ENCODE measurements at regions not wholly inside any gene's neighbourhood (a gene's known extent, or its start where the extent isn't known, plus 50 kb on each side); places are given as distances from the start of the nearest gene placed in this dataset.

DNA sequence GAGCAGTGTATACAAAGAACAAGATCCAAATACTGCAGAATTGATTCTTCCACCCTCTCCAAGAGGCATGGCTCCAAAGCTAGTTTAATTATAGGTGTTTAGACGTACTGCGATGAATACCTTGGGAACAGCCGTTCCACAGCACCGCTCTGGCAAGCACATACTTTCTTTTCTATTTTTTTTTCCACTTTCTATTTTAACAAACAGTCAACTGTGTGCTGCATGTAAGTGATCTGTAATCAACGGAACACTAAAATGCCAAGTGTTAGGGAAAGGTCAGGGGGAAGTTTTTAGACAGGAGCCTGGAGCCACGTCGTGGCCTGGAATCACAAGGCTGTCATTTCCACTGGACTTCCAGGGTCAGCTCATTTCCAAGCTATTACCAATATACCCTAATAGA lies 486.4 kb upstream of the DAB1 start (continued):
- TF ChIP-seq BACH2 (CRISPR knock-in tag; IDR thresholded peaks at IDR 0.05; ENCODE audit: borderline replicate concordance) (no peak), GLIS3 (CRISPR knock-in tag; IDR thresholded peaks at IDR 0.05) (no peak), TCF4 (CRISPR knock-in tag; IDR thresholded peaks at IDR 0.05; ENCODE audit: borderline replicate concordance) (no peak), CSDC2 (CRISPR knock-in tag; IDR thresholded peaks at IDR 0.05) (no peak)

DNA sequence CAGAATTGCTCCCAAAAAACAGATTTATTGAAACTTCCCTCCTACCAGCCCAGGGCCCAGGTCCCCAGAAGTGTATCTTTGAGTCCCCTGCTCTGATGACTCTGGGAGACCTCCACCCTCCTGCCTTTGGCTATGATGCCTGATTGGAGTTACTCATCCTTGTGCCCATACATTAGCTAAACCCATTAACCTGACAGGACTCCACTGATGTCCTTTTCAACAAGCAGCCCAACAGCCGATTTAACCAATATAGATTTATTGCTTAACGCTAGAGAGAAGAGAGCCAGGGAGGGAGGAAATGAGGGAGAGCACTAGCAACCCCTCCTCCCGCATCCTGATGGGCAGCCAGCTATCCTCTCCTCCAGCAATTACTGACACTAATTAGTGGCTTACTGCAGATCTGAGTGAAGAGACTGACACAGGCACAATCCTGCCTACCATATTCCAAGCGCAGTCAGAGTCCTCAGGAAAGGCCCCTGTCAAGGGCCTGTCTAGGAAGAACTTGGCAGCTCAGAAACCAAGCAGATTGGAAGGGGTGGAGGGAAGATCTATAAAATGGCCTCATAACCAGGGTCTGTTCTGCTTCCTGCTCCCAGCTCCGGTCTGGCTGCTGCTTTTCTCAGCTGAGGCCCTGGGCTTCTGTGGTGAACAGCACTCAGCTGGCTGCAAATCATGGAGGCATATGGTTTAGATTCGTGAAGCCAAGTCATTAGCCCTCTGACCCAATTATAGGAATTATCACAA lies 484.5 kb upstream of the DAB1 start:
- ATAC-seq, result no peak; the same call in 2 of the 3 replicates
- 0 out of 2 replicates have a peak, but pooled peaks have one; percentile 32 for TF ChIP-seq TCF4 (CRISPR knock-in tag; IDR thresholded peaks at IDR 0.05; ENCODE audit: borderline replicate concordance)
- TF ChIP-seq, protein P1, sequence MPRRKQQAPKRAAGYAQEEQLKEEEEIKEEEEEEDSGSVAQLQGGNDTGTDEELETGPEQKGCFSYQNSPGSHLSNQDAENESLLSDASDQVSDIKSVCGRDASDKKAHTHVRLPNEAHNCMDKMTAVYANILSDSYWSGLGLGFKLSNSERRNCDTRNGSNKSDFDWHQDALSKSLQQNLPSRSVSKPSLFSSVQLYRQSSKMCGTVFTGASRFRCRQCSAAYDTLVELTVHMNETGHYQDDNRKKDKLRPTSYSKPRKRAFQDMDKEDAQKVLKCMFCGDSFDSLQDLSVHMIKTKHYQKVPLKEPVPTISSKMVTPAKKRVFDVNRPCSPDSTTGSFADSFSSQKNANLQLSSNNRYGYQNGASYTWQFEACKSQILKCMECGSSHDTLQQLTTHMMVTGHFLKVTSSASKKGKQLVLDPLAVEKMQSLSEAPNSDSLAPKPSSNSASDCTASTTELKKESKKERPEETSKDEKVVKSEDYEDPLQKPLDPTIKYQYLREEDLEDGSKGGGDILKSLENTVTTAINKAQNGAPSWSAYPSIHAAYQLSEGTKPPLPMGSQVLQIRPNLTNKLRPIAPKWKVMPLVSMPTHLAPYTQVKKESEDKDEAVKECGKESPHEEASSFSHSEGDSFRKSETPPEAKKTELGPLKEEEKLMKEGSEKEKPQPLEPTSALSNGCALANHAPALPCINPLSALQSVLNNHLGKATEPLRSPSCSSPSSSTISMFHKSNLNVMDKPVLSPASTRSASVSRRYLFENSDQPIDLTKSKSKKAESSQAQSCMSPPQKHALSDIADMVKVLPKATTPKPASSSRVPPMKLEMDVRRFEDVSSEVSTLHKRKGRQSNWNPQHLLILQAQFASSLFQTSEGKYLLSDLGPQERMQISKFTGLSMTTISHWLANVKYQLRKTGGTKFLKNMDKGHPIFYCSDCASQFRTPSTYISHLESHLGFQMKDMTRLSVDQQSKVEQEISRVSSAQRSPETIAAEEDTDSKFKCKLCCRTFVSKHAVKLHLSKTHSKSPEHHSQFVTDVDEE (CRISPR knock-in tag; IDR thresholded peaks at IDR 0.05), result 0 out of 2 replicates have a peak, but pooled peaks have one; percentile 17
- TF ChIP-seq RARB (CRISPR knock-in tag; IDR thresholded peaks at IDR 0.05), result no peak
- no peak for TF ChIP-seq ZNF70 (CRISPR knock-in tag; IDR thresholded peaks at IDR 0.05)
- TF ChIP-seq ZFP30 (CRISPR knock-in tag; IDR thresholded peaks at IDR 0.05), result no peak

DNA sequence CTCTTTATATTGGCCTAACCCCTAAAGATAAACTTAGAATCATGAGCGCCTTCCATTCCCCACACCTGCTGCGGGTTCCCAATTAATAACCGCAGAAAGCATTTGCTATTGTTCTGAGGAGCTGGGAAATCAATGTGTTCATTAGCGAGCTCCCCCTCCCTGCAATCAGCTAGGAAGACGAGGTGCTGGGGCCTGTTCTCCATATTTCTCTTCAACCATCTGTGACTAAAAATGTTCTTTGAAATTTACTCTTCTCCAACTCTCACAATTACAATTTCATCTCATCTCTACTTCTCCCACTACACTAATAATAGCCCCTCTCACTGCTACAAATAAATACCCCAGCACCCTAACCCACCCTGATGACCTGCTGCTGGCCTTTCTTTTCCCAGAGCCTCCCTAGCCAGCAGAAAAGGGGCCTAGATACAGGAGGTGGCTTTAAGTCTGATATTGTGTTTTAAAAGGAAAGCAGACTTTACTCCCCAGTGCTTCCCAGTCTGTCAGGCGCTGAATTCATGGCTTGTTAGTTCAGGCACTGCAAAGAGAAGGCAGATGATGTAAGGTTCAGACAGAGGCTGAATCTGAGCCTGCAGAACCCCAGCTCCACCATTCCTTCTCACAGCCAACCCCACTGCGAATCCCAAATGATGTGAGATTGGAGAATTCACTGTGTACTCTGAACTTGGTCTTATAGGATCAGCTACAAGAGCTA lies 477.5 kb upstream of the DAB1 start:
- ATAC-seq, result no peak
- no peak for TF ChIP-seq PPARA (CRISPR knock-in tag; IDR thresholded peaks at IDR 0.05; ENCODE audit: borderline replicate concordance)
- no peak for TF ChIP-seq ZNF70 (CRISPR knock-in tag; IDR thresholded peaks at IDR 0.05)
- TF ChIP-seq, protein P2, sequence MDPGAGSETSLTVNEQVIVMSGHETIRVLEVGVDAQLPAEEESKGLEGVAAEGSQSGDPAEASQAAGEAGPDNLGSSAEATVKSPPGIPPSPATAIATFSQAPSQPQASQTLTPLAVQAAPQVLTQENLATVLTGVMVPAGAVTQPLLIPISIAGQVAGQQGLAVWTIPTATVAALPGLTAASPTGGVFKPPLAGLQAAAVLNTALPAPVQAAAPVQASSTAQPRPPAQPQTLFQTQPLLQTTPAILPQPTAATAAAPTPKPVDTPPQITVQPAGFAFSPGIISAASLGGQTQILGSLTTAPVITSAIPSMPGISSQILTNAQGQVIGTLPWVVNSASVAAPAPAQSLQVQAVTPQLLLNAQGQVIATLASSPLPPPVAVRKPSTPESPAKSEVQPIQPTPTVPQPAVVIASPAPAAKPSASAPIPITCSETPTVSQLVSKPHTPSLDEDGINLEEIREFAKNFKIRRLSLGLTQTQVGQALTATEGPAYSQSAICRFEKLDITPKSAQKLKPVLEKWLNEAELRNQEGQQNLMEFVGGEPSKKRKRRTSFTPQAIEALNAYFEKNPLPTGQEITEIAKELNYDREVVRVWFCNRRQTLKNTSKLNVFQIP (CRISPR knock-in tag; IDR thresholded peaks at IDR 0.05; ENCODE audit: borderline replicate concordance, low read depth), result no peak
- TF ChIP-seq ZFP30 (CRISPR knock-in tag; IDR thresholded peaks at IDR 0.05), result no peak
- TF ChIP-seq ZNF565 (CRISPR knock-in tag; conservative IDR thresholded peaks at IDR 0.05; ENCODE audit: low read depth), result no peak
- no peak for TF ChIP-seq ISL1 (CRISPR knock-in tag; IDR thresholded peaks at IDR 0.05)
- no peak for TF ChIP-seq SNAI2 (CRISPR knock-in tag; IDR thresholded peaks at IDR 0.05)
- no peak for TF ChIP-seq RARB (CRISPR knock-in tag; IDR thresholded peaks at IDR 0.05)
- no peak for TF ChIP-seq ARNTL (CRISPR knock-in tag; IDR thresholded peaks at IDR 0.05; ENCODE audit: borderline replicate concordance, low read depth)
- TF ChIP-seq GLIS3 (CRISPR knock-in tag; IDR thresholded peaks at IDR 0.05), result no peak
- TF ChIP-seq BACH2 (CRISPR knock-in tag; IDR thresholded peaks at IDR 0.05; ENCODE audit: borderline replicate concordance), result no peak
- TF ChIP-seq TOX (CRISPR knock-in tag; IDR thresholded peaks at IDR 0.05; ENCODE audit: borderline replicate concordance), result no peak
- TF ChIP-seq, protein P3, sequence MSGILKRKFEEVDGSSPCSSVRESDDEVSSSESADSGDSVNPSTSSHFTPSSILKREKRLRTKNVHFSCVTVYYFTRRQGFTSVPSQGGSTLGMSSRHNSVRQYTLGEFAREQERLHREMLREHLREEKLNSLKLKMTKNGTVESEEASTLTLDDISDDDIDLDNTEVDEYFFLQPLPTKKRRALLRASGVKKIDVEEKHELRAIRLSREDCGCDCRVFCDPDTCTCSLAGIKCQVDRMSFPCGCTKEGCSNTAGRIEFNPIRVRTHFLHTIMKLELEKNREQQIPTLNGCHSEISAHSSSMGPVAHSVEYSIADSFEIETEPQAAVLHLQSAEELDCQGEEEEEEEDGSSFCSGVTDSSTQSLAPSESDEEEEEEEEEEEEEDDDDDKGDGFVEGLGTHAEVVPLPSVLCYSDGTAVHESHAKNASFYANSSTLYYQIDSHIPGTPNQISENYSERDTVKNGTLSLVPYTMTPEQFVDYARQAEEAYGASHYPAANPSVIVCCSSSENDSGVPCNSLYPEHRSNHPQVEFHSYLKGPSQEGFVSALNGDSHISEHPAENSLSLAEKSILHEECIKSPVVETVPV (CRISPR knock-in tag; IDR thresholded peaks at IDR 0.05), result no peak
- no peak for TF ChIP-seq ZFP3 (CRISPR knock-in tag; IDR thresholded peaks at IDR 0.05)

DNA sequence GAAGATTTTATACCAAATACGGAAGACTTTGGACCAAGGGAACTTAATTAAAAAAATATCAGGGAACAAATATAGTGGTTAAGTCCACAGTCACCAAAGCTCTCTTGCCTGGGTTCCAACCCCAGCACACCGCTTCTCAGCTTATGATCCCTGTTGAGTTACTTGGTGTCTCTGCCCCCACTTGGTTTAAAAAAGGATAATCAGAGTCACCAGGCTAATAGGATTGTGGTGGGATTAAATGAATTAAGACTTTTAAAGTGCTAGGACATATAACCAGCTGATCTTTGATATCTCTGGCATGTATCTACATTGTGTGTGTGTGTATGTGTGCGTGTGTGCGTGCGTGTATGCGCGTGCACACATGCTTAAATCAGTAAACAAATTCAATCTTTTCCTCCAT lies 474.7 kb upstream of the DAB1 start:
- TF ChIP-seq ZFP3 (CRISPR knock-in tag; IDR thresholded peaks at IDR 0.05) (no peak), ZNF565 (CRISPR knock-in tag; conservative IDR thresholded peaks at IDR 0.05; ENCODE audit: low read depth) (no peak), TCF4 (CRISPR knock-in tag; IDR thresholded peaks at IDR 0.05; ENCODE audit: borderline replicate concordance) (no peak), BACH2 (CRISPR knock-in tag; IDR thresholded peaks at IDR 0.05; ENCODE audit: borderline replicate concordance) (no peak), ZNF70 (CRISPR knock-in tag; IDR thresholded peaks at IDR 0.05) (no peak), ZC3H10 (CRISPR knock-in tag; IDR thresholded peaks at IDR 0.05) (no peak), PPARA (CRISPR knock-in tag; IDR thresholded peaks at IDR 0.05; ENCODE audit: borderline replicate concordance) (no peak), OSR1 (CRISPR knock-in tag; IDR thresholded peaks at IDR 0.05) (no peak), TOX (CRISPR knock-in tag; IDR thresholded peaks at IDR 0.05; ENCODE audit: borderline replicate concordance) (no peak), GLIS3 (CRISPR knock-in tag; IDR thresholded peaks at IDR 0.05) (no peak)
- ATAC-seq, result no peak
